ENCODE measurements at regions not wholly inside any gene's neighbourhood (a gene's known extent, or its start where the extent isn't known, plus 50 kb on each side); places are given as distances from the start of the nearest gene placed in this dataset.

DNA sequence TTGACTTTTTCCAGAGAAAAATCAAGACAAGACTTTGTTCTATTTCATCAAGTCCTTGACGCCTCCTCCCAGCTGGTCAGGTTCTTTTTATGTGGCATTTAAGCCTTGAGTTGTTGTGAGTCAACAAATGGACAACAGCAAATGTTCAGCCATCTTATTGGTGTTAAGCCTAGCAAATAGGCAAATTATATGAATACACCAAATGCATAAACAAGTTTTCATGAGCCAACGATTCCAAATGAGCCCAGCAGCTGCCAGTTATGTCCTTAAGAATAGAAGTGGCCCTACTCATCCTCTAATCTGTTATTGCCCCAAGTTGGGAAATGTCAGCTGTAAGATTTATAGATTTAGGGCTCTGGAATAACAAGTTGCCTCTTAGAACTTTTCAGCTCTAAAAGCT lies 312.0 kb downstream of the SOX4 start:
- Histone ChIP-seq H3K4me3 (ENCODE audit: control extremely low read depth in 1 of 5, extremely low read depth in 1 of 5, insufficient read depth in 1 of 5, low read depth in 2 of 5, low read length in 4 of 5) (no peak overlapping the region), H3K4me1 (ENCODE audit: control insufficient read depth in 2 of 2, insufficient read depth in 2 of 2, low read length in 2 of 2) (no peaks in the 10 kb centered on the region), H3K27ac (ENCODE audit: low read length in 2 of 2) (no peak overlapping the region), H3K36me3 (replicated peaks in 1 of 2; ENCODE audit: control extremely low read depth in 1 of 2, control insufficient read depth in 1 of 2, extremely low read depth in 1 of 2, insufficient read depth in 2 of 2, low read length in 1 of 2) (no peaks in the 10 kb centered on the region), H2AFZ (ENCODE audit: insufficient read depth, low read depth, low read length, poor library complexity, severe bottlenecking) (no peak overlapping the region), H3K27me3 (replicated peaks in 1 of 4; ENCODE audit: control extremely low read depth in 1 of 4, control insufficient read depth in 3 of 4, insufficient read depth in 4 of 4, low read length in 3 of 4) (no peaks in the 10 kb centered on the region), H3K4me2 (replicated peaks; ENCODE audit: low read depth, low read length, poor library complexity, severe bottlenecking) (no peak overlapping the region), H3K9me3 (ENCODE audit: control extremely low read depth in 1 of 3, control insufficient read depth in 2 of 3, insufficient read depth in 1 of 3, low read length in 2 of 3) (no peaks in the 10 kb centered on the region), H4K20me1 (ENCODE audit: control insufficient read depth, insufficient read depth, low read length, poor library complexity, severe bottlenecking) (no peaks in the 10 kb centered on the region), H3K79me2 (ENCODE audit: control insufficient read depth, insufficient read depth, low read length) (no peaks in the 10 kb centered on the region), H3K9ac (ENCODE audit: low read length) (no peak overlapping the region)
- Mint-ChIP-seq H3K27ac (no peak overlapping the region), H3K9me3 (ENCODE audit: insufficient read depth) (no peaks in the 10 kb centered on the region), H3K4me1 (no peaks in the 10 kb centered on the region), H3K27me3 (peaks cover 4% of the 10 kb centered on the region), H3K4me3 (no peak overlapping the region)
- ChIA-PET POLR2A (no interaction called here), CTCF (no interaction called here)
- no CpG with 5 or more reads among the region's 2 CpGs for WGBS (ENCODE audit: insufficient coverage)
- ATAC-seq (ENCODE audit: low read depth) (no peak), DNase-seq (no peak)
- intact Hi-C loops (cut with micrococcal nuclease) = no loop called here
- TF ChIP-seq, protein P1, sequence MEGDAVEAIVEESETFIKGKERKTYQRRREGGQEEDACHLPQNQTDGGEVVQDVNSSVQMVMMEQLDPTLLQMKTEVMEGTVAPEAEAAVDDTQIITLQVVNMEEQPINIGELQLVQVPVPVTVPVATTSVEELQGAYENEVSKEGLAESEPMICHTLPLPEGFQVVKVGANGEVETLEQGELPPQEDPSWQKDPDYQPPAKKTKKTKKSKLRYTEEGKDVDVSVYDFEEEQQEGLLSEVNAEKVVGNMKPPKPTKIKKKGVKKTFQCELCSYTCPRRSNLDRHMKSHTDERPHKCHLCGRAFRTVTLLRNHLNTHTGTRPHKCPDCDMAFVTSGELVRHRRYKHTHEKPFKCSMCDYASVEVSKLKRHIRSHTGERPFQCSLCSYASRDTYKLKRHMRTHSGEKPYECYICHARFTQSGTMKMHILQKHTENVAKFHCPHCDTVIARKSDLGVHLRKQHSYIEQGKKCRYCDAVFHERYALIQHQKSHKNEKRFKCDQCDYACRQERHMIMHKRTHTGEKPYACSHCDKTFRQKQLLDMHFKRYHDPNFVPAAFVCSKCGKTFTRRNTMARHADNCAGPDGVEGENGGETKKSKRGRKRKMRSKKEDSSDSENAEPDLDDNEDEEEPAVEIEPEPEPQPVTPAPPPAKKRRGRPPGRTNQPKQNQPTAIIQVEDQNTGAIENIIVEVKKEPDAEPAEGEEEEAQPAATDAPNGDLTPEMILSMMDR (IDR thresholded peaks at IDR 0.05) = no peak

GRCh38 chr6:21906826-21907225 lies 313.3 kb downstream of the SOX4 start:
- Mint-ChIP-seq H3K4me1 (no peaks in the 10 kb centered on the region), H3K9me3 (ENCODE audit: insufficient read depth) (no peaks in the 10 kb centered on the region), H3K4me3 (no peak overlapping the region), H3K27me3 (peaks cover 4% of the 10 kb centered on the region), H3K27ac (no peak overlapping the region)
- no peak overlapping the region for H3K4me2 ChIP-seq (replicated peaks; ENCODE audit: low read depth, low read length, poor library complexity, severe bottlenecking)
- H3K9ac ChIP-seq (ENCODE audit: low read length) = no peak overlapping the region
- H3K27me3 ChIP-seq (replicated peaks in 1 of 4; ENCODE audit: control extremely low read depth in 1 of 4, control insufficient read depth in 3 of 4, insufficient read depth in 4 of 4, low read length in 3 of 4) = no peaks in the 10 kb centered on the region
- TF ChIP-seq, protein P1 (IDR thresholded peaks at IDR 0.05) = no peak
- TF ChIP-seq EZH2 (IDR thresholded peaks at IDR 0.05; ENCODE audit: borderline replicate concordance, insufficient read depth, low read depth, low read length, poor library complexity, severe bottlenecking) = no peak
- ChIA-PET CTCF (no interaction called here), POLR2A (no interaction called here)
- H3K36me3 ChIP-seq (replicated peaks in 1 of 2; ENCODE audit: control extremely low read depth in 1 of 2, control insufficient read depth in 1 of 2, extremely low read depth in 1 of 2, insufficient read depth in 2 of 2, low read length in 1 of 2) = no peaks in the 10 kb centered on the region
- no peaks in the 10 kb centered on the region for H3K4me1 ChIP-seq (ENCODE audit: control insufficient read depth in 2 of 2, insufficient read depth in 2 of 2, low read length in 2 of 2)
- DNase-seq (no peak), ATAC-seq (ENCODE audit: low read depth) (no peak)
- H4K20me1 ChIP-seq (ENCODE audit: control insufficient read depth, insufficient read depth, low read length, poor library complexity, severe bottlenecking) = no peaks in the 10 kb centered on the region
- H3K27ac ChIP-seq (ENCODE audit: low read length in 2 of 2) = no peak overlapping the region
- H2AFZ ChIP-seq (ENCODE audit: insufficient read depth, low read depth, low read length, poor library complexity, severe bottlenecking) = no peak overlapping the region
- no peaks in the 10 kb centered on the region for H3K79me2 ChIP-seq (ENCODE audit: control insufficient read depth, insufficient read depth, low read length)
- no peaks in the 10 kb centered on the region for H3K9me3 ChIP-seq (ENCODE audit: control extremely low read depth in 1 of 3, control insufficient read depth in 2 of 3, insufficient read depth in 1 of 3, low read length in 2 of 3)
- H3K4me3 ChIP-seq (ENCODE audit: control extremely low read depth in 1 of 5, extremely low read depth in 1 of 5, insufficient read depth in 1 of 5, low read depth in 2 of 5, low read length in 4 of 5) = no peak overlapping the region
- intact Hi-C loops (cut with micrococcal nuclease) = no loop called here

Measured in B cell (primary cell).